IPS DF 6.9 (cell line): ENCODE measurements at regions not wholly inside any gene's neighbourhood (a gene's known extent, or its start where the extent isn't known, plus 50 kb on each side); places are given as distances from the start of the nearest gene placed in this dataset.

ENCODE experiments used
- DNase-seq: peaks from one replicate; pipeline ENCODE4 v3.0.0-alpha.2; 2013; ENCODE audit warnings: low read depth, low spot score
- H3K27ac ChIP-seq: one replicate; pipeline ENCODE4 v1.5.1; 2013; ENCODE audit warnings: low read length, control low read depth
- H3K27me3 ChIP-seq: 2 replicates; pipeline ENCODE4 v1.6.1; 2013; ENCODE audit warnings: mild to moderate bottlenecking, low read length; ENCODE audit not compliant: control insufficient read depth, insufficient read depth
- H3K36me3 ChIP-seq: 2 replicates; pipeline ENCODE4 v1.6.1; 2013; ENCODE audit warnings: low read length; ENCODE audit not compliant: control insufficient read depth, insufficient read depth
- H3K4me1 ChIP-seq: 2 replicates; pipeline ENCODE4 v1.6.1; 2013; ENCODE audit warnings: low read length; ENCODE audit not compliant: control insufficient read depth, insufficient read depth
- H3K4me3 ChIP-seq: 2 replicates; pipeline ENCODE4 v1.5.1; 2013; ENCODE audit warnings: mild to moderate bottlenecking, low read length
- H3K9me3 ChIP-seq: 2 replicates; pipeline ENCODE4 v1.6.1; 2013; ENCODE audit warnings: low read length, inconsistent platforms; ENCODE audit not compliant: control insufficient read depth, insufficient read depth
- WGBS: extraction: QIAGEN DNeasy Blood & Tissue Kit; methylation state at CpG from one replicate; pipeline ENCODE4 v1.1.7; 2013; ENCODE audit warnings: mixed read lengths, missing lambda C conversion rate; ENCODE audit not compliant: insufficient read length, insufficient coverage; 5-methylcytosine and 5-hydroxymethylcytosine counted together

DNA sequence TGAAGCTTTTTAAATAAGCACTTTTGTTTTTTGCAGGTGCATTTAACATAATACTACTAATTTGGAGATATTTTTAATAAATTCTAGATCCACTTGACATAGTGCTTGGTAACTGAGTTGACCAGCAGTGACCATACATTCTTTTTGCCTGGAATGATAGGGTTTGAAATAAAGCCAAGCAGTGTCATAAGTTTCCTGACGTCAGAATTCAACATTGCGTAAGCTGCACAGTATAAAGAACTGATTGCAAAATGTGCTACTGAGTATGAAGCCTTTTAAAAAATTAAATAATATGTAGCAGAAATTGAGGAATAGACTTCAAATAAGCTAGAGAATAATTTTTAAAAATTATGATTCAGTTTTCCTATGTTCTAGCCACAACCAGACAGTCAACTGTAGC is 454.6 kb upstream of the ARPP21 start:
- H3K27ac ChIP-seq: no peak overlapping the region

GRCh38 chr3:35187908-35188307 is 451.4 kb upstream of the ARPP21 start:
- no peak overlapping the region for H3K27ac ChIP-seq
- no peak overlapping the region for H3K4me3 ChIP-seq
- no peaks in the 10 kb centered on the region for H3K36me3 ChIP-seq
- no peaks in the 10 kb centered on the region for H3K9me3 ChIP-seq
- no peaks in the 10 kb centered on the region for H3K27me3 ChIP-seq
- no peaks in the 10 kb centered on the region for H3K4me1 ChIP-seq
- no peak for DNase-seq
- WGBS: no CpG with 5 or more reads among the region's 1 CpG

More for the DNA sequence above, 454.6 kb upstream of the ARPP21 start:
- no peaks in the 10 kb centered on the region for H3K4me1 ChIP-seq
- no CpG with 5 or more reads among the region's 2 CpGs for WGBS
- no peak overlapping the region for H3K4me3 ChIP-seq
- no peaks in the 10 kb centered on the region for H3K9me3 ChIP-seq
- H3K36me3 ChIP-seq: no peaks in the 10 kb centered on the region
- DNase-seq: no peak
- H3K27me3 ChIP-seq: no peaks in the 10 kb centered on the region

- Histone ChIP-seq H3K27me3 (no peaks in the 10 kb centered on the region), H3K9me3 (no peaks in the 10 kb centered on the region), H3K27ac (no peak overlapping the region), H3K36me3 (no peaks in the 10 kb centered on the region), H3K4me1 (no peaks in the 10 kb centered on the region), H3K4me3 (no peak overlapping the region)
- no CpG with 5 or more reads among the region's 1 CpG for WGBS
- DNase-seq: no peak
Observed at GRCh38 chr3:35194666-35195065, 444.7 kb upstream of the ARPP21 start.

- no CpG with 5 or more reads among the region's 3 CpGs for WGBS
Observed at GRCh38 chr3:35198857-35199256, 440.5 kb upstream of the ARPP21 start.

DNA sequence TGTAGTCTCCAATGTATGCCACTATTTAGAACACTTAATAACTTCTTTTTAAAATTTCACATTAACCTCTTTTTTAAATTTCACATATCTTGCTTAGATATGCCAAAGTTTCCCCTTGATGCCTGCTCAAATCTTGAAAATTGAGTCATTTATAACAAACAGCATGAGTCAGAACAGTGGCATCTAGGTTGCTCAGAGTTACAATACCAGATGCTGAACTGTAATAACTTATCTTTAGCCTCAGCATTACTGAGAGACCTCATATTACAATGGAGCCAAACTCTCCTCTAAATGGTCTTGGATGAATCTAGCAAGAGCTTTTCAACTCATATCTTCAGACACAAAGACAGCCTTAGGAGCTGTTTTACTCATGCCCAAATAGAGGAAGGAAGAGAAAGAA is 439.3 kb upstream of the ARPP21 start:
- Histone ChIP-seq H3K27ac (no peak overlapping the region), H3K4me1 (no peaks in the 10 kb centered on the region), H3K27me3 (no peaks in the 10 kb centered on the region), H3K36me3 (no peaks in the 10 kb centered on the region), H3K4me3 (no peak overlapping the region), H3K9me3 (no peaks in the 10 kb centered on the region)
- DNase-seq: no peak

More at GRCh38 chr3:35198857-35199256, 440.5 kb upstream of the ARPP21 start:
- no peak for DNase-seq
- H3K27ac ChIP-seq: no peak overlapping the region
- H3K27me3 ChIP-seq: no peaks in the 10 kb centered on the region
- H3K4me1 ChIP-seq: no peaks in the 10 kb centered on the region
- H3K36me3 ChIP-seq: no peaks in the 10 kb centered on the region
- no peaks in the 10 kb centered on the region for H3K9me3 ChIP-seq
- no peak overlapping the region for H3K4me3 ChIP-seq

GRCh38 chr3:35201211-35201610 is 438.1 kb upstream of the ARPP21 start:
- no peaks in the 10 kb centered on the region for H3K36me3 ChIP-seq
- WGBS: no CpG with 5 or more reads among the region's 2 CpGs
- no peaks in the 10 kb centered on the region for H3K4me1 ChIP-seq
- no peaks in the 10 kb centered on the region for H3K9me3 ChIP-seq
- no peaks in the 10 kb centered on the region for H3K27me3 ChIP-seq
- no peak overlapping the region for H3K27ac ChIP-seq
- DNase-seq: no peak
- H3K4me3 ChIP-seq: no peak overlapping the region

GRCh38 chr3:35215525-35216500 is 423.5 kb upstream of the ARPP21 start:
- DNase-seq: no peak
- H3K36me3 ChIP-seq: no peaks in the 10 kb centered on the region
- H3K9me3 ChIP-seq: no peaks in the 10 kb centered on the region
- WGBS: no CpG with 5 or more reads among the region's 31 CpGs
- H3K27me3 ChIP-seq: no peaks in the 10 kb centered on the region
- H3K4me3 ChIP-seq: no peak overlapping the region
- no peaks in the 10 kb centered on the region for H3K4me1 ChIP-seq
- H3K27ac ChIP-seq: no peak overlapping the region

GRCh38 chr3:35216501-35217266 is 422.6 kb upstream of the ARPP21 start:
- H3K4me1 ChIP-seq: no peaks in the 10 kb centered on the region
- no peaks in the 10 kb centered on the region for H3K27me3 ChIP-seq
- no peaks in the 10 kb centered on the region for H3K9me3 ChIP-seq
- no peak for DNase-seq
- no peaks in the 10 kb centered on the region for H3K36me3 ChIP-seq
- no peak overlapping the region for H3K27ac ChIP-seq
- H3K4me3 ChIP-seq: no peak overlapping the region
- WGBS: no CpG with 5 or more reads among the region's 18 CpGs

DNA sequence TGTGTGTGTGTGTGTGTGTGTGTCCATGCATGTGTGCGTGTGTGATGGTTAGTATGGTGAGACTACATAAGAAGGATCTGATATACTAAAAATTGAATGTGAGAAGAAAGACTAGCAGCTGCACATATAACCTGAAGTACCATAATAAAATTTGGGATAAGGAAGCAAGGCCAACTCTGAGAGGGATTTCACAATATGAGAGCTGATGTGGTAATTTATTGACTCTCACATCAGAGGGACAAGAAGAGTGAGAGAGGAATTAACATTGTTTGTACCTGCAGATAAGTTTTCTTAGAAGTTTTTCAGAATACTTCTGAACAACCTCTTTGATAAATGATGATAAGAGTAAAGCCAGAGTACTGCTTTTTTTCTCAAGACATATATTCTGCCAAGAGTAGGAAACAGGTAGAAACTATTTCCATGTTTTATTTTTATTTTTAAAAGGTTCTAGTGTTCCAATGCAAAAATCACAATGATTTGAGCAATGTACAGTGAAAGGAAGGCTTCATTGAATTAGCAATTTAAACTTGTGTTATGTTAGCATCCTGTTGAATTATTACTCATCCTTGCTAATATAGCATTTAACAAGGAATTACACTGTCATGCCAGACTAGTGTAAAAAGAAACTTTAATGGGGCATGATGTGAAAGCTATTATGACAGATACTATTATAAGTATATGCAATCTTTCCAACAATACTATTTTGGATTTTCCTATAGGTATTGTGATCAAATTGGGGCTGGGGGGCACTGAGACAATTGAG is 415.5 kb upstream of the ARPP21 start:
- H3K27ac ChIP-seq: no peak overlapping the region
- no CpG with 5 or more reads among the region's 1 CpG for WGBS
- no peaks in the 10 kb centered on the region for H3K9me3 ChIP-seq

GRCh38 chr3:35224565-35225295 is 414.6 kb upstream of the ARPP21 start:
- no peaks in the 10 kb centered on the region for H3K4me1 ChIP-seq
- no peak overlapping the region for H3K27ac ChIP-seq
- no peak overlapping the region for H3K4me3 ChIP-seq
- WGBS: 100% methylated on average over 1 of the region's 3 CpGs
- no peak for DNase-seq
- no peaks in the 10 kb centered on the region for H3K27me3 ChIP-seq
- no peaks in the 10 kb centered on the region for H3K9me3 ChIP-seq
- H3K36me3 ChIP-seq: no peaks in the 10 kb centered on the region

More for the DNA sequence above, 415.5 kb upstream of the ARPP21 start:
- H3K4me1 ChIP-seq: no peaks in the 10 kb centered on the region
- H3K4me3 ChIP-seq: no peak overlapping the region
- DNase-seq: no peak
- H3K27me3 ChIP-seq: no peaks in the 10 kb centered on the region
- no peaks in the 10 kb centered on the region for H3K36me3 ChIP-seq
